ENCODE measurements at regions not wholly inside any gene's neighbourhood (a gene's known extent, or its start where the extent isn't known, plus 50 kb on each side); places are given as distances from the start of the nearest gene placed in this dataset.

DNA sequence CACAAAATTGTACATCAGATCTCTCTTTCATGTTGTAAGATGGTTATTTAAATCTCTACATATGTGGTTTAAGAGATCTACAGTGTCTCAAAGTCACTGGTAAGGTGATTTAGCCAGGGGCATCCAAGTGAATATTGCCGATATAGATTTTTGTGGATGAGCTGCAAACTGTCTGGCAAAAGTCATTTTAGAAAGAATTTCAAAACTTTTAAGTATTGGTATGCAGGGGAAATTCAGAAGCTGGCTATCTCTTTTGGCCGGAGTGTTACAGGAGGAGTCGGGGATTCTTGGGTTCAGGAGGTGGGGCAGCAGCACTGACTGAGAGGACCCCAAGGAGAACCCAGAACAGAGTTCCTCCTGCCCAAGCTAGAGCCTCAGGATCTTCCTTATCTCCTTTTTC is 69.9 kb downstream of the PTHLH start:
- no peak for ATAC-seq
- TF ChIP-seq, protein P1, sequence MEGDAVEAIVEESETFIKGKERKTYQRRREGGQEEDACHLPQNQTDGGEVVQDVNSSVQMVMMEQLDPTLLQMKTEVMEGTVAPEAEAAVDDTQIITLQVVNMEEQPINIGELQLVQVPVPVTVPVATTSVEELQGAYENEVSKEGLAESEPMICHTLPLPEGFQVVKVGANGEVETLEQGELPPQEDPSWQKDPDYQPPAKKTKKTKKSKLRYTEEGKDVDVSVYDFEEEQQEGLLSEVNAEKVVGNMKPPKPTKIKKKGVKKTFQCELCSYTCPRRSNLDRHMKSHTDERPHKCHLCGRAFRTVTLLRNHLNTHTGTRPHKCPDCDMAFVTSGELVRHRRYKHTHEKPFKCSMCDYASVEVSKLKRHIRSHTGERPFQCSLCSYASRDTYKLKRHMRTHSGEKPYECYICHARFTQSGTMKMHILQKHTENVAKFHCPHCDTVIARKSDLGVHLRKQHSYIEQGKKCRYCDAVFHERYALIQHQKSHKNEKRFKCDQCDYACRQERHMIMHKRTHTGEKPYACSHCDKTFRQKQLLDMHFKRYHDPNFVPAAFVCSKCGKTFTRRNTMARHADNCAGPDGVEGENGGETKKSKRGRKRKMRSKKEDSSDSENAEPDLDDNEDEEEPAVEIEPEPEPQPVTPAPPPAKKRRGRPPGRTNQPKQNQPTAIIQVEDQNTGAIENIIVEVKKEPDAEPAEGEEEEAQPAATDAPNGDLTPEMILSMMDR (IDR thresholded peaks at IDR 0.05 in 4 of 5, conservative IDR thresholded peaks at IDR 0.05 in 1 of 5): no peak
- no peak for TF ChIP-seq POLR2A (IDR thresholded peaks at IDR 0.05)
- in situ Hi-C loops (cut with MboI; ENCODE audit: low sequenced_read_pairs in 4 of 4): no loop called here
- no peak for DNase-seq
- Histone ChIP-seq H3K27ac (no peak overlapping the region), H3K4me1 (no peaks in the 10 kb centered on the region), H3K27me3 (no peaks in the 10 kb centered on the region), H3K9me3 (no peaks in the 10 kb centered on the region), H3K36me3 (no peaks in the 10 kb centered on the region), H3K4me3 (no peak overlapping the region)
- intact Hi-C loops (cut with DNase I; ENCODE audit: low total_unique reads): no loop called here

GRCh38 chr12:27901959-27902358 is 70.6 kb downstream of the PTHLH start:
- no peaks in the 10 kb centered on the region for H3K9me3 ChIP-seq
- no peaks in the 10 kb centered on the region for H3K4me1 ChIP-seq
- no peak overlapping the region for H3K4me3 ChIP-seq
- ATAC-seq: no peak
- no peaks in the 10 kb centered on the region for H3K36me3 ChIP-seq
- in situ Hi-C loops (cut with MboI; ENCODE audit: low sequenced_read_pairs in 4 of 4) (no loop called here), intact Hi-C loops (cut with DNase I; ENCODE audit: low total_unique reads) (no loop called here)
- DNase-seq: no peak
- no peaks in the 10 kb centered on the region for H3K27me3 ChIP-seq
- TF ChIP-seq, protein P1 (IDR thresholded peaks at IDR 0.05 in 4 of 5, conservative IDR thresholded peaks at IDR 0.05 in 1 of 5): no peak
- TF ChIP-seq POLR2A (IDR thresholded peaks at IDR 0.05): no peak
- H3K27ac ChIP-seq: no peak overlapping the region

DNA sequence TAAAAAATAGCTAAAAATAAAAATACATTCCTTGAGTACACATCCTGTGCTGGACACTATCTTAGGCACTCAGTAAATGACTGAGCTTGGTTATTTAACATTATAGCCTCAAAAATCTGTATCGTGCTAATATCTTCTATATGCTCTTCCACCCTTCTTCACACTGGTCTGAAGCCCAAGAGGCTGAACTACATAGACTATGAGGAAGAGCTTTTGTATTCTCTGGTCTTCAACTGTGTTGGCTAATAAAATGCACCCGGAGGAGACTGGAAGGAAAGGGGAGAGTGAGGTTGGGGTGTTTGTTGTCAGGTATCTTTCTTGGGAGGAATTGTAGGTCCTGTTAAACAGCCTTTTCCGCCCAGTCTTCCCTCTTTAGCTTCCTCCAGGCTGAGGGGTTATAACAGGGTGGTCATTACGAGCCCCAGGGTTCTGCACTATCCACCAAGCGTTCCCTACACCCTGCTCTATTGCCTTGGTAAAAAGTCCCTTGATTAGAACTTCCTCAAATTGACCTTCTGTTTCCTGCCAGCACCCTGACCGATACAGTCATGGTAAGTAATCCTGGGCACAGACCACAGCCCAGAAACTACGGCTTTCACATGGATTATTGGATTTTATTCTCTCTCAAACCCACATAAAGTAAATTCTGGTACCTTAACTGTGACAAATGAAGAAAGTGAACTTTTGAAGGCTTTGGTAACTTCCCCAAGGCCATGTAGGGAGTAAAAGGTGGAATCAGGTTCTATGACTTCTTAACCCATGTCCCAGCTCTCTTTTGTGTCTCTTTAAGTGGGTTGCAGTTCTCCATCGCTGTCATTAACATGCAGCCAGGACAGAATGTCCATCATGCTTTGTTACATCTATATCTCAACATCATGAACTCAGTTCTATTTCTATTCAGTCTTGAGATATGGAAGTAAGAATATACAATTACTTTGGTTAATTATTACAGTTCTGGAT is 71.3 kb downstream of the PTHLH start:
- no peak for DNase-seq
- TF ChIP-seq, protein P1 (IDR thresholded peaks at IDR 0.05 in 4 of 5, conservative IDR thresholded peaks at IDR 0.05 in 1 of 5): no peak
- no peak for TF ChIP-seq POLR2A (IDR thresholded peaks at IDR 0.05)
- intact Hi-C loops (cut with DNase I; ENCODE audit: low total_unique reads) (no loop called here), in situ Hi-C loops (cut with MboI; ENCODE audit: low sequenced_read_pairs in 4 of 4) (no loop called here)
- Histone ChIP-seq H3K9me3 (no peaks in the 10 kb centered on the region), H3K4me3 (no peak overlapping the region), H3K27ac (no peak overlapping the region), H3K27me3 (no peaks in the 10 kb centered on the region), H3K4me1 (no peaks in the 10 kb centered on the region), H3K36me3 (no peaks in the 10 kb centered on the region)
- ATAC-seq: no peak

- H3K36me3 ChIP-seq: no peaks in the 10 kb centered on the region
- no peaks in the 10 kb centered on the region for H3K4me1 ChIP-seq
- H3K27me3 ChIP-seq: no peaks in the 10 kb centered on the region
- intact Hi-C loops (cut with DNase I; ENCODE audit: low total_unique reads): no loop called here
- DNase-seq (no peak), ATAC-seq (no peak)
- no peaks in the 10 kb centered on the region for H3K9me3 ChIP-seq
- in situ Hi-C loops (cut with MboI; ENCODE audit: low sequenced_read_pairs in 4 of 4): no loop called here
- H3K4me3 ChIP-seq: no peak overlapping the region
- H3K27ac ChIP-seq: no peak overlapping the region
- TF ChIP-seq, protein P1 (IDR thresholded peaks at IDR 0.05 in 4 of 5, conservative IDR thresholded peaks at IDR 0.05 in 1 of 5): no peak
- no peak for TF ChIP-seq POLR2A (IDR thresholded peaks at IDR 0.05)
These were observed 73.3 kb downstream of the PTHLH start for GRCh38 chr12:27899151-27899661.

All from gastrocnemius medialis (tissue), 4 donors.